ENCODE measurements at regions not wholly inside any gene's neighbourhood (a gene's known extent, or its start where the extent isn't known, plus 50 kb on each side); places are given as distances from the start of the nearest gene placed in this dataset.

DNA sequence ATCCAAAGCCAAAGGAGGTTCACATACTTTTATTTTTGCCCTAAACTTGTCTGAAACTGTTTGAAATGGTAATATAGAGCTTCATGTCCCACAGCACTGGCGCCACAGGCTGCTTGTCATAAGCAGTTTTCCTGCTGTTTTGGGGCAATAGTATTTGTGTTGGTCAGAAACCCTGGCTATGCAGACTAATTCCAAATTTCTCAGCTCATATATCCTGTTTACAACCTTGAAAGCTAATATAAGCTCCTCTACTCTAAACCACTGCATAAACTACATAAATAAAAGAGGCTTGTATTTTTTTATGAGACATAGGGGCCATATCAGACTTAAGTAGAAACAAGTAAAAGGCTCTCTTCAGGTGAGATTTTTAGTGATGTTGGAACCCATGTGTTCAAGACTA is 736.8 kb upstream of the ID2 start:
- DNase-seq, result no peak

DNA sequence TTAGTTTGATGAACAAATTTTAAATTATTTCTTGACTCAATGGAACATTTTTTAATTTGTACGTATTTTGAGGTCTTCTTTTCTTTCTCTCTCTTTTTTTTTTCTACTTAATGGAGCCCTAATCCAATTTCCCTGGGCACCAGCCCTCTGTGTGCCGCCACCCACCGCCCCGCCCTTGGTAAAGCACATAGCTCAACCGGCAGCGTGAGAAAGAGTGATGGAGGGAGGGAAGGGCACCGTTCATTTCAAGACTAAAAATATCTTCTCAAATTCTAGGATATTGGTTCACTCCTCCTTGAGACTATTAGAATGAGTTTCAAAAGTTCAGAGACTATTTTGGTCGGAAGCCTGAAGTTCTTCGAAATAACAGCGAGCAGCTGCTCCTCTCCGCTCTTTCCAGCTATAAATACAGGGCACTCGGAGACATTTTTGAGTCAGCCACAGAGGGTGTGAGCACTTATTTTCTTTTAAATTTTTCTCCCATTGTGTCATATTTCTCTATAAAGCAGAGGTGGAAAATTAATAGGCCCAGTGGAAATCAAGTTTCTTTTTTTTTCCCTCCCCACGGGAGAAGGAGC is 731.7 kb upstream of the ID2 start:
- no peak for DNase-seq

DNA sequence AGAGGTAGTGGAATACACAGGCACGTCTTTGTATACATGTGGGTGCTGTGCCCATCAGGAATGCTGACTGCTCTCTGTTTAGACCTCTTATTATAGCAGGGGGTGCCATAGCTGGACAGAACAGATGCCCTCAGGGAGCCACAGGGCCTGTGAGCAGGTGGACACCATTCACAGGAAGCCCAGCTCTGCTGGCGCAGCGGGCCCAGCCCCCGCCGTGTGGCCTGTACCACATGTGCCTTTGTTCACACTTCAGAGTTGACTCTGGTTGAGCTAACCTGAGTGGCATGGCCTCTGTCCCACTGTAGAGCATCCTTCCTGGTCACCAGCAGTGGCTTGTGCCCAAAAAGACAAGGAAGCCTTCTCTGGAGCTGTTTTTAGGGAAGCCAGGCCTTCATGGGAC is 730.9 kb upstream of the ID2 start:
- DNase-seq, result no peak

DNA sequence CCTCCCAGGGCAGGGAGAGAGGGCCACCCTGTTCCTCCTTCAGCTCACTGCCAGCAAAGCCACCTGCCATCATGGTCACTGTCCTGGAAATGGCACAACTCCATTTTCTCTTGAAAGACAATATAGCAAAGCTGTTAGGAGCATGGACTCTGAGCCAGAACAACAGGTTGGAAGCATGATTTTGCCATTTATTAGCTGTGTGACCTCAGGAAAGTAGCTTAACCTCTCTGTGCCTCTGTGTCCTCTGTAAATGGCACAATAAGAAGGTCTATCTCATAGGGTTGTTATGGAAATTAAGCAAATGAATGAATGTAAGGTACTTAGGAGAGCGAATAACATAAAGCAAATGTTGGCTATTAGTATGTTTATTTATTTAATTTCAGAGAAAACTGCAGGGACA is 730.4 kb upstream of the ID2 start:
- no peak for DNase-seq

DNA sequence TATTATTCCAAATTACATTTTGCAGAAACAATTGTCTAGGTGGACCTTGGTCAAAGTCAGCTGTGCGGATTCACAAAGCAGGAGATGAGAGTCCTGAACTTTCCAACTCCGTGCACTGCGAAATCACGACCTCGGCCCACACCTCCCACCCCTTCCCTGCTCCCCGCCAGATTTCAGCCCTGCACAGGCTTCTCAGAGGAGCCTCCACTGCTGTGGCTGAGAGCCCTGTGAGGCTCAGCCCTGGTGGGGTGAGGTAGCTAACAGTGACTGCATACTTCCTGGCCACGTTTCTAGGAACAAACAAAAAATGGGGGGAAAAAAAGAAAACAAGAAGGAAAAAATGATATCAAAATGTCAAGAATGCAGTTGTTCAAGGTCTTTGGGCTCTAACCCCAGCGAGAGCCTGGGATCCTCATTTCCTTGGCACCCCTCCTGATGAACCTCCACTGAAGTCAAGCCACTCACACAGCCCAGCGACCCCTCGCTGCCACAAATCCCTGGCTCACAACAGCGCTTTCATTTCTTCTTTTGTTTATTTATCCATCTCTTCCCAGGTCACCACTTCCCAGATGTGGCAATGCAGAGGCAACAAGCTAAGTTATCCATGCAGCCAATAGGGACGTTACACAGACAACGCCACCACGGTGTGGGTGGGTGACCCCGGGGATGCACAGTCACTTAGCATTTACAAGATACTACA is 729.7 kb upstream of the ID2 start:
- DNase-seq, result no peak

DNA sequence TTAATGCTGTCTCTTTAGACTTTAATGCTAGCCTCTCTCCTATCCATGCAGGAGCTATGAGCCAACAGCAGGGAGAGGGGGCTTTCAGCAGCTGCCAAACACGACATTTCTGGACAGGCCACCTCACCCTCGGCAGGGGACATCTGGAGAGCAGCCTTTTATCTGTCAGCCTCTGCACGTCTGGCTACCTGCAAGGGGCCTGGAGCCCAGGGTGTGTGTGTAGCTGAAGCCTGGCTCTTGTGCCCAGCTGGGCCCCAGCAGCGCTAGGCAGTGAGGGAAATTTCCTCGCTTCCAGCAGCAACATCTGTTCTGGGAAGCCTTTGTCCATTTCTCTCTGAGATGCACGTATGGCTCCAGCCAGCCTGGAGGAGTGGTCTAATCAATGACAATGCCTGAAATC is 728.7 kb upstream of the ID2 start:
- no peak for DNase-seq

DNA sequence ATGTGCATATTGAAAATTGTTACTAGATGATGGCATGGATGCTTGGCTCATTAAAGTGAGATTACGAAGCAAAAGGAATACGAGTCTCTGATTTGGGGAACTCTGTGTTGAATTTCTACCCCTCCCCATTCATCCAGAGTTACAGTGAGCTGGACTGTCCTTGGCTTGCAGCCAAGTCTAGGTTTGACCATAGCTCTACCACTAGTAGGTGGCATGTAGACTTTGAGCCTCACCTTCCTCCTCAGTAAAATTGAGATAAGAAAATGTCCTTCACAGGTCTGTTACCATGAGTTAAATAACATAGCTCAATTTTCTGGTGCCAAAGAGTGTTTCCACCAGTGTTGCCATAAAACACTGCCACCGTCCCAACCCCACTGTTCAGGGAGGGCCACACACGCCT is 727.6 kb upstream of the ID2 start:
- no peak for DNase-seq

DNA sequence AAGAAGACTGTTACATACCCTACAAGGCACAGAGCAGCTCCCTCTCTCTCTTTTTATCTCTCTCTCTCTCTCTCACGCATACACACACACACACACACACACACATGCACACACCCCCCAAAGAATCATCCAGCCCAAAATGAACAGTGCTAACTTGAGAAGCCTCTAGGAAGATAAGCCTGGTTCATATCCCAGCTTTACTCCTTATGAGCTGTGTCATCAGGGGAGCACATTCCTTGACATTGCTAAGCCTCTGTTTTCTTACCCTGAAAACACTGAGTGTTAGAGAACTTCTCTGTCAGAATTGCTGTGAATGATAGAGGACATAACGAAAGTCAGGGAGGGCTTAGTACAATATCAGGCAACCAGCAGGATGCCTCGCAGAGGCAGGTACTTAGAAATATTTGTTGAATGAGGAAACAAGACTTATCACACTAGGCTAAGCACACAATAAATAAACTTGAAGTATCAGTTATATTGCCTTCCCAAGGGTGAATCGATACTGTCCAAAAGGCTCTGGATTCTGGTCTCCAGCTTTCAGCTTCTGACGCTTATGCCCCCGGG is 725.6 kb upstream of the ID2 start:
- DNase-seq, result no peak

DNA sequence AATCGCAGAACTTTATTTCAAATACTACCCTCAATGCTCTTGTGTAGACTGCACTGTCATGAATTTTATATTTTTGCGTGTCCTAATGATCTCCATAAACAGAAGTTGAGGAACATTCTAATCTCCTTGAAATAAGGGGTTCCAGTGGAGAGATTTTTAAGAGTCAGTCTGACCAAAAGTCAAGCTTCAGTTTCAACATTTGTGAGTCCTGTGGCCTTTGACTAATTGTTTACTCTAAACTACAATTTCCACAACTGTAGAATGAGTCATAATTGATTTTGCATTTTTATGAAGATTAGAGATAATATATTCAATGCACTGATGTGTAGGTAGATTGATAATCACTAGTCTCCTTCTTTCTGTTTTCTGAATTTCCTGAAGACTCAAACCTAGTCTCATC is 720.3 kb upstream of the ID2 start:
- no peak for DNase-seq

DNA sequence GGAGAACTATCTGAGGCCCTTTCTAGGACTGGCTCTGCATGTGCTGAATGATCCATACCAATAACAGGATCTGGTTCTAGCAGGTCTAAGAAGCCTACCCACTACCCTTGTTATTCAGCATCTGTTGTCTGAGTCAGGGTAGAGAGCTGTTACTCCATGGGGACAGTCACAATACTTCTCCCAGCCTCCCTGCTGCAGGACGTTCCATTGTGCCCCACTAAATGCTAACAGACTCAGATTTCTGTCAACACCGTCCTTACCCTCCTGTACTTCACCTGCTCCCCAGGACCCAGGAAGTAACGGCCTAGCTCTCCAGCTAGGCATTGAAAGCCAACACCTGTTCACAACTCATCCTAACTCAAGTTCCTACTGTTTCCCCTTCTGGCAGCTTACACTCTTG is 719.7 kb upstream of the ID2 start:
- DNase-seq, result no peak

DNA sequence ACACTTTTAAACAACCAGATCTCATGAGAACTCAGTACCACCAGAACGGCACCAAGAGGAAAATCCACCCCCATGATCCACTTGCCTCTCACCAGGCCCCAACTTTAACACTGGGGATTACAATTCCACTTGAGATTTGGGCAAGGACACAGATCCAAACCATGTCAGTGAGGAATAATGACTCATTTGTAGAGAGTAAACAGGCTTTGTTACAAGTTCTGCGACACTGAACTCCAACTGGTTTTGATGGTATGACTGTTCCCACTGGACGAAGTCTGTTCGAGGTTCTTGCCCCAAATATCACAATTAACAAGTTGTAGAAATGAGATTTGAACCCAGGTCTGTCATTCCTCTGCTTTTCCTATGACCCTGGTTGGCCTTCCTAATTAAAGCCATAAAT is 718.1 kb upstream of the ID2 start:
- no peak for DNase-seq

DNA sequence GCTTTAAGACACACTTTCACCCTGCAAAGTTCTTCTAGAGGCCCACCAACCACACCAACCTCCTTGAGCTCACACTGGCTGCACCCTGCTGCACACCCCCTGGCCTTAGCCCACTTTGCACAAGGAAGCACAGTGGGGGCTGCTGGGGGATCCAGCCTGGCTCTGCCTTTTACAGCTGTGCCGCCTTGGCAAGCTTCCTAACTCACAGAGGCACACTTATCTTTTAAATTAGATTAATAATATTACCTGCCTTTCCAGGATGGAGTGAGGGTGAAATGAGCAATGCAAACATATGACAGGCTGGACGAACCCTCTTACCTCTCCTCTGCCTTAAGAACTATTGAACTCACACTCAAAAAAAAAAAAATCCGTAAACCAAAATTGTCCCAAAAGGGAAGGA is 715.8 kb upstream of the ID2 start:
- DNase-seq, result no peak

DNA sequence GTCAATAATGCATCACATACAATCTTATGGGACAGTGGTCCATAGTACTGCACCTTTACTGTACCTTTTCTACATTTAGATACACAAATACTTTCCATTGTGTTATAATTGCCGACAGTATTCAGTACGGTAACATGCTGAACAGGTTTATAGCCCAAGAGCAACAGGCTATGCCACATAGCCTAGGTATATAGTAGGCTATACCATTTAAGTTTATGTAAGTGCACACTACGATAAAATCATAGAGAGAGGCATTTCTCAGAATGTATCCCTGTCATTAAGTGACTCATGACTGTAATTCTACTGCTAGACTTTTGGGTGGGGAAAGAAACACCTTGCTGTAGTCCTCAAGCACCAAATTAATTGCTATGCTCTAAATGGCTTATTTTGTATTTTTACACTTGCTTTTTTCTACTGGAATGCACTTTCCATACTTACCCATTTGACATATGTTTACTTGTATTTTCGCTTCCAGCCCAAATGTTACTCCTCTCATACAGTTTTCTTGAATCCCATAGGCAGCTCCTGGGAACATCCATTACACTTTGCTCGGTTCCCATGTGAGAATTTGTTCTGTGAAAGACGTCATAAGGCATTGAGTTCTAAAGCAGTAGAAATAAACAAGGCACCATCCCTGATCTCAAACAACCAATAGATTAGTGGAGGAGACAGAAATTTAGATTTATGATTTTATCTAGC is 714.0 kb upstream of the ID2 start:
- DNase-seq, result no peak

DNA sequence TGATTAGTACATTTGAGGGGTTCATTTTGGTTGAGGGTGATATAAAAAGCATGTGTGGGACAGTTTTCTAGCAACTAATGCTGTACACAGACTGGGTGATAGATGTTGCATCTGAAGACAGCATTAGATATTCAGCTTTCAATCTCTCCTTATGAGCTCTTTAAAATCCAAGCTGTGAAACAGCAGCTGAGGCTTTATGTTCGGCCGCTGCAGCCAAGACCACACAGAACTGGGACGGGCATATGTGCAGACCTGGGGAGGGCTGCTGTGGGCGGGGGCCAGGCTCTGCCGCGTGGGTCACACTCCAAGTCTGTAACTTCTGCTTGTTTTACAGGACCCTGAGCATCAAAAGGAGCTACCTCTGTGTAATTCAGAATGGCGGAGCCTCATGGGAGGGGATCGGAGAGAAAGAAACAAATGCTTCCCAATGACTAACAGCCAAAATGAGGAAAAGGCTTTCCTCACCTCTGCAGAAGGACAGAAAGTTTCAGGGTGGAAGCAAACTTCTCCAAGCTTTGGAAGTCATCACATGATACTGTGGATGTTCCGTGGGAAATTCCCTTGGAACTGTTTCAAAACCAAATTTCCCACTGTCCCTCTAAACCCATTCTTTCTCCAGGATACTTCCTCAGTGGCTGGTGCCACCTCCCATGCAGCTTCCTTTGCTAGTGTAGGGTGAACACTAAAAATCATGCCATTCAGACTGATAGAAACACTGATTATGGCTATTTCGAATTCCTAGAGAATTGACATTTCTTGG is 711.9 kb upstream of the ID2 start:
- peak in 2 of 4 experiments; percentile 3 to 11 for DNase-seq

DNA sequence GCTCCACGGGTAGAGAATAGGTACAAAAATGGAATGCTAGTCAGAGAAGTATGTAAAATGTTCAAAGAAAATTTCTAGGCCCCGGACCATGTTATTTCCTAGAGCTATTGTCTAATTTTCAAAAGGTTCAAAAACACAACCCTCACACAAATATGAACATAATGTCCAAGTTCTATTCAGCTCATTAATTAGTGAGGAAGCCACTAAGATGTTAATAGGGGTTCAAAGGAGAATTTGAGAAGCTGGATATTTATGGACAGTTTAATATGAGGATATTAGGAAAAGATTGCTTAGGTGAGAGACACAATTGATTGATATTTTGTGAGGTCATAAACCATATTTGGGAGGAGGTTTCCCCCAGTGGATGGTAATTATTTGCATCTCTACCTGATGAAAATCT is 710.6 kb upstream of the ID2 start:
- DNase-seq, result no peak

DNA sequence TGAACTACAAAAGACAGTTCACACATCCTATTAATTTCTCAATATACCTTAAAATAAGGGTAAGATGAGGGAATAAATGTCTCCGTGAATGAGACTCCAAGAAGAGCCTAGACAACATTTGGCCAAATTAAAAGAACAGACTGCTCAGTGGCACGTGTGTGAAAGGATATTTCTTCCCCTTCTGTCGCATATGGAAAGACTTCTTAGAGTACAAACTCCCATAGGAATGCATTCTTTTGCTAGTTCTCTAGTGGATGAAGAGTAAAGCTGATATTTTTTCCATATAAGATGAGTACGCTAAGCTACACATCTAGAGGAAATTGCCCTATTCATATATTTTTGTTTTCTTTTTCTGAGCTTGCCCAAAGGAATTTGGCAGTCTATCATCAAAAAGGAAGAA is 710.0 kb upstream of the ID2 start:
- DNase-seq, result no peak

DNA sequence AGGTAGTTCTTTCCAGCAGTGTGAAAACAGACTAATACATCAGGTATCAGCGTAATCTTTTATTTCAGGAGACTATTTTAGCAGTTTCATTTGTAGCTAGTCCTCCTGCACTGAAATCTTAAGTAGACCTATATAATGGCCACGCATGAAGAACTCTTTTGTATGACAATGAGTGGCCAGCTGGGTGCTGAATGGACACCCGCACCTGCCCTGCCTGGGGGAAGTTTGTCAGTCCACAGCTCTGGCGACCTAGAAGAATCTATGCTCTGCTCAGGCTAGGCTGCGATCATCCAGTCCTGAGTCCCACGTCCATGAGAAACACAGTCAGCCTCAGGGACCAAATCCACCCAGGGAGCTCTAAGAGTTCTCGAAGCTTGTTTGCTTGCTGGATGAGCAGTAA is 709.2 kb upstream of the ID2 start:
- DNase-seq, result no peak

DNA sequence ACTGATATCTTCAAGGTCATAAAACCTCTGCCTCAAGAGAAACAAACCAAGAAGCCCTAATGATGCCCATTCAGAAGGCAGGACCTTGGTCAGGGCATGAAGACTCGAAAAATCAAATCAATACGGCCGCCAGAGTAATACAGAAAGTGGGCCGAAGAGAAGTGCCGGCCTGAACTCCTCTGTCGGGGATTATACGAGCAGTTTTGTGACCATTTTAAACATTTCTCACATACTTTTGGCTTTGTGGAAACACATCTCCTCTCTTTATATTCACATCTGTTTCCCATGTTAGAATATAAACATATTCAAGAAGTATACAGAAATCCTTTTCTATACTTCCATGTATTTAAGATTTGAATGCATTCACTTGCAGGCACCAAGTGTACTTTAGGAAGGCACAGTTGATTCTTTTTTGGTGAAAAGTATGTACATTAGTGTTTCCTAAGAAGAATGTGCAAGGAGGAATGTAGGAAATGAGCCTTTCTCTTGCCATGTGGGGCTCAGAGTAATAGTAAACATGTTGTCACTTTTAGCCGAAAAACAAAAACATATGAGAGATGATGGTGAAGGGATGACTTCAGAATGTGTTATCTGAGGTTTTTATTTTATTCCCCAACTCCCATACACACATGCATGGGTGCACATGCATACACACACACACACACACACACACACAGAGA is 707.9 kb upstream of the ID2 start:
- no peak for DNase-seq

DNA sequence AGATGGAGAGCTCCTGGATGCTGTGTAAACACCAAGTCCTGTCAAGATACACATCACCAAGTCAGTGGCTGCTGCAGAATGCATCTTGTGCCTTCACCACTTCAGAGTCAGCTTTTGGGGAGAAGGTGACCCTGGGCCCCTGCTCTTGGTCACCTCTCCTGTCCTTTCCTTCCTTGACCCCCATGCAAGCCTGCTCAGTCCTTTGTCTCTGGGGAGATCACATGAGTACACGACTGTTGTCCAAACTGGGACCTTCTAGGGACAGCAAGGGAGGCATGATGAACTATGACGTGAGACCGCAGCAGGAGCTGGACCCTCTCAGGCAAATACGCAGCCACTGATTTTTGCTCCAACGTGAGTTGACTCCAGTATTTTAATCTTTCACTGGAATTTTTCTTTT is 706.9 kb upstream of the ID2 start:
- no peak for DNase-seq

DNA sequence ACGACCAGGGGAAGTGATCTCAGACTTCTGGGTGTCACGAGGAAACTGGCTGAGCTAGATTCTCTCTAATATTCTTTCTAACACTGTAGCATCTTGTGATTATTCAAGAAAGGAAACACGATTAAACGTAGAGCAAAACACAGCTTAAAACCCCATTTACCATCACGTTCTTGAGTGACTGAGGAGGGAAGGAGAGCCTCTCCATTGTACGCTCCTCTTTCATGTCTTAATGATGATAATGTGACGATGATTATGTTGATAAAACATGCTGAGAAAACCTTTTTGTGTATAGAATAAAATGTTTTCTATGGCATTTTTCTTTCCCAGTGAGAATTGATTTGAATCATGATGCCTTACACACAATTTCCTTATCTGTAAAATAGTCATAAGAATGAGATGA is 705.6 kb upstream of the ID2 start:
- peak in 1 of 4 experiments; percentile 7 for DNase-seq

DNA sequence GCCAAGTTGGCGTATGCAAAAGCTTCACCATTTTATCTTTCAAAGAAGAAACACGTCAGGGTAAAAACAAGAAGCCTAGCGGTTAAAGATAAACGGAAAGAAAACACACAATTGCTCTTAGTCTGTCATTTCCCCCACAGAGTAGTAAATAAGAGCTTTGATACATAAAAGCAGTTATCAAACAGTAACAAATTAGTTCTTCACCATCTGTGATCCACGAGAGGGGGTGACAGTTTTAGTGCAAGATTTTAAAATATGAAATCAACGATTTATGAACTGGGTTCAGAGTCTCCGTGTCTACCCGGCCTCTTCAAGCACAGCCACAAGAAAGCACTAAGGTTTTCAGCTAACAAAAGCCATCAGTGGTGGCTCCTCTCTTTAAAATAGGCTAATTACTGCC is 703.9 kb upstream of the ID2 start:
- DNase-seq, result no peak

DNA sequence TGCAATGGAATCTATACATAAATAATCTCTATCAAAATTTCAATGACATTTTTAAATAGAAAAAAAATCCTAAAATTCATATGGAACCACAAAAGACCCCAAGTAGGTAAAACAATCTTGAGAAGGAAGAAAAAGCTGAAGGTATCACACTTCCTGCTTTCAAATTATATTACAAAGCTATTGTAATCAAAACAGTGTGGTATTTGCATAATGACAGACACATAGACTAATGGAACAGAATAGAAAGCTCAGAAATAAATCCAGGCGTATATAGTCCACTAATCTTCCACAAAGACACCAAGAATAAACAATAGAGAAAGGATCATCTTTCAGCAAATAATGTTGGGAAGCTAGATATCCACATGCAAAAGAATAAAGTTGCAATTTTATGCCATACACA is 699.8 kb upstream of the ID2 start:
- no peak for DNase-seq

DNA sequence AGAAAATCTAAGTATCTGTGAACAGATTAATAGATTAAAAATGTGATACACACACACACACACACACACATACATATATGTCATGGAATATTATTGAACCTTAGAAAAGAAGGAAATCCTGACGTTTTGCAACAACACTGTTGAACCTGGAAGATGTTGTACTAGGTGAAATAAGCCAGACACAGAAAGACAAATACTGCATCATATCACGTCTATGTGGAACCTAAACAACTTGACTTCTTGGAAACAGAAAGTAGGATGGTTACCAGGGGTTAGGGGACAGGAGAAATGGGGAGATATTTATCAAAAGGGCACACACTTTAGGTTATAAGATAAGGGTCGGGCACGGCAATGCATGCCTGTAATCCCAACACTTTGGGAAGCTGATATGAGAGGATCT is 698.4 kb upstream of the ID2 start:
- DNase-seq, result no peak

Measured in suppressor macrophage (primary cell).